ENCODE measurements at regions not wholly inside any gene's neighbourhood (a gene's known extent, or its start where the extent isn't known, plus 50 kb on each side); places are given as distances from the start of the nearest gene placed in this dataset.

DNA sequence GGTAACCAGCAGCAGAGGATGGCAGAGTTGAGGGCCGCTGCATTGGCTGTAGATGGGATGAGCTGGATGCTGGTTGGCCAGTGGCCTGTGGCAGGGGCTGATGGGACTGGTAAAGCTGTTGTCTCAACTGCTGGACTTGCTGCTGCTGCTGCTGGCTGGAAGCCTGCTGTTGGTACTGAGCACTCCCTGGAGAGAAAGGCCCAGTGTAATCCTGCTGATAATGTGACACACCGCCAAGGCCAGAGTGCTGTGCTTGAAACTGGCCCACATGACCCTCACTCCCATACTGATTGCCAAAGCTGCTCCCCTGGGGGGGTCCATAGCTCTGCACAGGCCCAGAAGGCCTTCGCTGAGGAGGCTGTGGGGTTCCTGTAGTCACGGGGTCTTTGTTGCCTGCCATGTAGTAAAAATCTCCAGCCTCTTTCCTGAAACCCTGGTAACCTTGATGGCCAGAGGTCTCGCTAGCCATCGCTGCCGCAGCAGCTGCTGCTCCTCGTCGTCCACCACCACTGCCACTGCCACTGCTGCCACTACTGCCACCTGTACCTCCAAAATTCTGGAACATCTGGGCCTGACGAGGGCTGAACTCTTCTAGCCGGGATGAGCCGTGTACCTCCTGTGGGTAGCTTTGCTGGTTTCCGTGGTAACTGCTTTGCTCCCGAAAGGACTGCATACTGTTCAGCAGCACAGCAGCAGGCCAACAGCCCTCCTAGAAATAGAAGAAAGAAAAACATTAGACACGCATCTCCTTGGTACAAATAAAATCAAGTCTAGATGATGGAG, 55.6 kb downstream of the TCF20 start:
- TF ChIP-seq, protein P1, sequence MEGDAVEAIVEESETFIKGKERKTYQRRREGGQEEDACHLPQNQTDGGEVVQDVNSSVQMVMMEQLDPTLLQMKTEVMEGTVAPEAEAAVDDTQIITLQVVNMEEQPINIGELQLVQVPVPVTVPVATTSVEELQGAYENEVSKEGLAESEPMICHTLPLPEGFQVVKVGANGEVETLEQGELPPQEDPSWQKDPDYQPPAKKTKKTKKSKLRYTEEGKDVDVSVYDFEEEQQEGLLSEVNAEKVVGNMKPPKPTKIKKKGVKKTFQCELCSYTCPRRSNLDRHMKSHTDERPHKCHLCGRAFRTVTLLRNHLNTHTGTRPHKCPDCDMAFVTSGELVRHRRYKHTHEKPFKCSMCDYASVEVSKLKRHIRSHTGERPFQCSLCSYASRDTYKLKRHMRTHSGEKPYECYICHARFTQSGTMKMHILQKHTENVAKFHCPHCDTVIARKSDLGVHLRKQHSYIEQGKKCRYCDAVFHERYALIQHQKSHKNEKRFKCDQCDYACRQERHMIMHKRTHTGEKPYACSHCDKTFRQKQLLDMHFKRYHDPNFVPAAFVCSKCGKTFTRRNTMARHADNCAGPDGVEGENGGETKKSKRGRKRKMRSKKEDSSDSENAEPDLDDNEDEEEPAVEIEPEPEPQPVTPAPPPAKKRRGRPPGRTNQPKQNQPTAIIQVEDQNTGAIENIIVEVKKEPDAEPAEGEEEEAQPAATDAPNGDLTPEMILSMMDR (conservative IDR thresholded peaks at IDR 0.05; ENCODE audit: low read length): no peak
- no peak for TF ChIP-seq EZH2phosphoT487 (IDR thresholded peaks at IDR 0.05; ENCODE audit: borderline replicate concordance)
